HFFc6 (cell line): ENCODE measurements at regions not wholly inside any gene's neighbourhood (a gene's known extent, or its start where the extent isn't known, plus 50 kb on each side); places are given as distances from the start of the nearest gene placed in this dataset.
A peak's percentile ranks its signal among the peaks of the same experiment; 100 is the strongest.
"Not testable (repeated sequence)": the region's sequence is repeated elsewhere in the genome, so short reads cannot be mapped to it uniquely, and the experiment has no call there.

Source experiments
- DNase-seq: peaks from one replicate; pipeline ENCODE4 v3.0.0-alpha.2; 2018
- H3K27ac Mint-ChIP-seq: 2 replicates; pipeline ENCODE4 v1.8.0; 2020; ENCODE audit warnings: mild to moderate bottlenecking, mixed read lengths
- H3K27me3 Mint-ChIP-seq: 2 replicates; pipeline ENCODE4 v1.8.0; 2021; ENCODE audit warnings: mild to moderate bottlenecking, moderate library complexity, mixed read lengths; ENCODE audit not compliant: insufficient read depth
- H3K36me3 Mint-ChIP-seq: 2 replicates; pipeline ENCODE4 v1.8.0; 2021; ENCODE audit warnings: low read depth, mixed read lengths
- H3K4me1 Mint-ChIP-seq: 2 replicates; pipeline ENCODE4 v1.8.0; 2020; ENCODE audit warnings: low read depth, mixed read lengths
- H3K4me3 Mint-ChIP-seq: 2 replicates; pipeline ENCODE4 v1.8.0; 2020; ENCODE audit warnings: mild to moderate bottlenecking, moderate library complexity, mixed read lengths
- H3K9me3 Mint-ChIP-seq: 2 replicates; pipeline ENCODE4 v1.8.0; 2020; ENCODE audit warnings: mild to moderate bottlenecking, mixed read lengths
- CTCF ChIP-seq: fragments of 200-600 bp; sonication (generic); IDR thresholded peaks from 2 replicates; pipeline ENCODE4 v1.5.0; 2021; ENCODE audit warnings: antibody characterized with exemption, mild to moderate bottlenecking

- peaks cover 1% of the 10 kb centered on the region; the same call in 1 of the 2 replicates for H3K27me3 Mint-ChIP-seq
- TF ChIP-seq CTCF = no peak
- no peak overlapping the region for H3K4me3 Mint-ChIP-seq
- DNase-seq = no peak
- H3K4me1 Mint-ChIP-seq = no peaks in the 10 kb centered on the region
- H3K9me3 Mint-ChIP-seq = no peaks in the 10 kb centered on the region
- no peaks in the 10 kb centered on the region for H3K36me3 Mint-ChIP-seq
- H3K27ac Mint-ChIP-seq = no peak overlapping the region
Measured at GRCh38 chrX:110924871-110925270, 129.3 kb upstream of the CHRDL1 start.

- Mint-ChIP-seq H3K9me3 (no peaks in the 10 kb centered on the region), H3K4me1 (no peaks in the 10 kb centered on the region), H3K4me3 (no peak overlapping the region), H3K27me3 (no peaks in the 10 kb centered on the region; the same call in 1 of the 2 replicates), H3K36me3 (no peaks in the 10 kb centered on the region), H3K27ac (no peak overlapping the region)
- TF ChIP-seq CTCF = no peak
- no peak for DNase-seq
Measured at GRCh38 chrX:110920991-110921390, 125.4 kb upstream of the CHRDL1 start.

GRCh38 chrX:110915570-110915969 is 120.0 kb upstream of the CHRDL1 start:
- Mint-ChIP-seq H3K9me3 (no peaks in the 10 kb centered on the region), H3K27me3 (no peaks in the 10 kb centered on the region), H3K27ac (no peak overlapping the region), H3K36me3 (no peaks in the 10 kb centered on the region), H3K4me3 (no peak overlapping the region), H3K4me1 (no peaks in the 10 kb centered on the region)
- no peak for TF ChIP-seq CTCF
- no peak for DNase-seq

- TF ChIP-seq CTCF = no peak
- Mint-ChIP-seq H3K27ac (no peak overlapping the region), H3K4me1 (no peaks in the 10 kb centered on the region)
Measured at GRCh38 chrX:110915111-110915510, 119.5 kb upstream of the CHRDL1 start.

GRCh38 chrX:110914281-110914680 is 118.7 kb upstream of the CHRDL1 start:
- TF ChIP-seq CTCF = no peak
- Mint-ChIP-seq H3K27me3 (no peaks in the 10 kb centered on the region), H3K27ac (no peak overlapping the region), H3K36me3 (no peaks in the 10 kb centered on the region), H3K9me3 (no peaks in the 10 kb centered on the region), H3K4me3 (no peak overlapping the region), H3K4me1 (no peaks in the 10 kb centered on the region)
- no peak for DNase-seq

More at GRCh38 chrX:110915111-110915510, 119.5 kb upstream of the CHRDL1 start:
- Mint-ChIP-seq H3K36me3 (no peaks in the 10 kb centered on the region), H3K9me3 (no peaks in the 10 kb centered on the region), H3K4me3 (no peak overlapping the region), H3K27me3 (no peaks in the 10 kb centered on the region)
- DNase-seq = peak; percentile 0

GRCh38 chrX:110904747-110905146 is 109.1 kb upstream of the CHRDL1 start:
- H3K4me1 Mint-ChIP-seq, H3K9me3 Mint-ChIP-seq, H3K27ac Mint-ChIP-seq, H3K27me3 Mint-ChIP-seq, H3K36me3 Mint-ChIP-seq, DNase-seq, H3K4me3 Mint-ChIP-seq: not testable (repeated sequence)
